H1 (cell line): ENCODE measurements at regions not wholly inside any gene's neighbourhood (a gene's known extent, or its start where the extent isn't known, plus 50 kb on each side); places are given as distances from the start of the nearest gene placed in this dataset.

ENCODE experiments used
- CTCF ChIP-seq, 3 experiments: IDR thresholded peaks; 1 replicate in 2 of 3; 2 replicates in 1 of 3; pipeline versions ENCODE4 v1.5.1 to v1.6.1; 2011; ENCODE audit warnings: low read length in 3 of 3, mild to moderate bottlenecking in 3 of 3, inconsistent platforms in 2 of 3, low read depth in 1 of 3, moderate library complexity in 1 of 3; ENCODE audit not compliant: insufficient read depth in 1 of 3; ENCODE audit errors: control extremely low read depth in 1 of 3
- EZH2 ChIP-seq: fragments of 200-600 bp; sonication (generic); IDR thresholded peaks from 2 replicates; pipeline ENCODE4 v1.7.1; 2012; ENCODE audit warnings: low read depth, mild to moderate bottlenecking, moderate library complexity, low read length, inconsistent platforms; ENCODE audit not compliant: severe bottlenecking

GRCh38 chr15:72998681-72999466 lies 53.4 kb upstream of the NEO1 start:
- no peak for TF ChIP-seq CTCF (IDR thresholded peaks at IDR 0.05; ENCODE audit: control extremely low read depth in 1 of 3, insufficient read depth in 1 of 3, low read depth in 1 of 3, low read length in 3 of 3)
- TF ChIP-seq EZH2 = no peak
